ENCODE measurements at regions not wholly inside any gene's neighbourhood (a gene's known extent, or its start where the extent isn't known, plus 50 kb on each side); places are given as distances from the start of the nearest gene placed in this dataset.

GRCh38 chr13:94896719-94897317 is 184.5 kb upstream of the SOX21 start:
- no peak for DNase-seq (ENCODE audit: extremely low spot score in 2 of 2)
- H3K27ac ChIP-seq = no peak overlapping the region
- H3K27me3 ChIP-seq = no peaks in the 10 kb centered on the region
- no peak overlapping the region for H3K4me3 ChIP-seq
- intact Hi-C loops (cut with DNase I) = no loop called here
- no peak for TF ChIP-seq CTCF (IDR thresholded peaks at IDR 0.05)
- TF ChIP-seq POLR2A (IDR thresholded peaks at IDR 0.05) = no peak
- TF ChIP-seq POLR2AphosphoS5 (IDR thresholded peaks at IDR 0.05; ENCODE audit: insufficient read depth in 1 of 2, low read depth in 1 of 2) = no peak
- H3K4me1 ChIP-seq = no peaks in the 10 kb centered on the region
- H3K36me3 ChIP-seq = no peaks in the 10 kb centered on the region
- no peaks in the 10 kb centered on the region for H3K9me3 ChIP-seq

GRCh38 chr13:94896238-94896637 is 183.9 kb upstream of the SOX21 start:
- intact Hi-C loops (cut with DNase I) = no loop called here
- no peak for TF ChIP-seq POLR2A (IDR thresholded peaks at IDR 0.05)
- DNase-seq (ENCODE audit: extremely low spot score in 2 of 2) = no peak
- Histone ChIP-seq H3K27me3 (no peaks in the 10 kb centered on the region), H3K4me3 (no peak overlapping the region), H3K36me3 (no peaks in the 10 kb centered on the region), H3K4me1 (no peaks in the 10 kb centered on the region), H3K9me3 (no peaks in the 10 kb centered on the region), H3K27ac (no peak overlapping the region)

- H3K27me3 ChIP-seq = no peaks in the 10 kb centered on the region
- no peak overlapping the region for H3K4me3 ChIP-seq
- intact Hi-C loops (cut with DNase I) = no loop called here
- H3K4me1 ChIP-seq = no peaks in the 10 kb centered on the region
- no peak for DNase-seq (ENCODE audit: extremely low spot score in 2 of 2)
- H3K9me3 ChIP-seq = no peaks in the 10 kb centered on the region
- TF ChIP-seq POLR2A (IDR thresholded peaks at IDR 0.05) (no peak), POLR2AphosphoS5 (IDR thresholded peaks at IDR 0.05; ENCODE audit: insufficient read depth in 1 of 2, low read depth in 1 of 2) (no peak), CTCF (IDR thresholded peaks at IDR 0.05) (no peak)
- no peak overlapping the region for H3K27ac ChIP-seq
- no peaks in the 10 kb centered on the region for H3K36me3 ChIP-seq
These were observed 173.8 kb upstream of the SOX21 start for GRCh38 chr13:94886191-94886590.

GRCh38 chr13:94880463-94880862 is 168.1 kb upstream of the SOX21 start:
- no peak for DNase-seq (ENCODE audit: extremely low spot score in 2 of 2)
- no peaks in the 10 kb centered on the region for H3K27me3 ChIP-seq
- intact Hi-C loops (cut with DNase I) = no loop called here
- no peaks in the 10 kb centered on the region for H3K4me1 ChIP-seq
- H3K4me3 ChIP-seq = no peak overlapping the region
- no peaks in the 10 kb centered on the region for H3K36me3 ChIP-seq
- no peaks in the 10 kb centered on the region for H3K9me3 ChIP-seq
- TF ChIP-seq CTCF (IDR thresholded peaks at IDR 0.05) (no peak), POLR2A (IDR thresholded peaks at IDR 0.05) (no peak), POLR2AphosphoS5 (IDR thresholded peaks at IDR 0.05; ENCODE audit: insufficient read depth in 1 of 2, low read depth in 1 of 2) (no peak)
- H3K27ac ChIP-seq = no peak overlapping the region

- H3K9me3 ChIP-seq = no peaks in the 10 kb centered on the region
- no peak for DNase-seq (ENCODE audit: extremely low spot score in 2 of 2)
- H3K36me3 ChIP-seq = no peaks in the 10 kb centered on the region
- no peak for TF ChIP-seq POLR2A (IDR thresholded peaks at IDR 0.05)
- TF ChIP-seq POLR2AphosphoS5 (IDR thresholded peaks at IDR 0.05; ENCODE audit: insufficient read depth in 1 of 2, low read depth in 1 of 2) = no peak
- TF ChIP-seq CTCF (IDR thresholded peaks at IDR 0.05) = no peak
- intact Hi-C loops (cut with DNase I) = no loop called here
- no peak overlapping the region for H3K4me3 ChIP-seq
- no peaks in the 10 kb centered on the region for H3K4me1 ChIP-seq
- no peaks in the 10 kb centered on the region for H3K27me3 ChIP-seq
- H3K27ac ChIP-seq = no peak overlapping the region
These were observed 166.3 kb upstream of the SOX21 start for GRCh38 chr13:94878602-94879165.
